HG02588 (cell line): ENCODE measurements at regions not wholly inside any gene's neighbourhood (a gene's known extent, or its start where the extent isn't known, plus 50 kb on each side); places are given as distances from the start of the nearest gene placed in this dataset.

Experiments used
- ATAC-seq: cut with Tn5 transposase; IDR thresholded peaks from one replicate; pipeline ENCODE4 v1.9.1; 2021; ENCODE audit warnings: mild to moderate bottlenecking, moderate library complexity; ENCODE audit not compliant: unreplicated experiment

DNA sequence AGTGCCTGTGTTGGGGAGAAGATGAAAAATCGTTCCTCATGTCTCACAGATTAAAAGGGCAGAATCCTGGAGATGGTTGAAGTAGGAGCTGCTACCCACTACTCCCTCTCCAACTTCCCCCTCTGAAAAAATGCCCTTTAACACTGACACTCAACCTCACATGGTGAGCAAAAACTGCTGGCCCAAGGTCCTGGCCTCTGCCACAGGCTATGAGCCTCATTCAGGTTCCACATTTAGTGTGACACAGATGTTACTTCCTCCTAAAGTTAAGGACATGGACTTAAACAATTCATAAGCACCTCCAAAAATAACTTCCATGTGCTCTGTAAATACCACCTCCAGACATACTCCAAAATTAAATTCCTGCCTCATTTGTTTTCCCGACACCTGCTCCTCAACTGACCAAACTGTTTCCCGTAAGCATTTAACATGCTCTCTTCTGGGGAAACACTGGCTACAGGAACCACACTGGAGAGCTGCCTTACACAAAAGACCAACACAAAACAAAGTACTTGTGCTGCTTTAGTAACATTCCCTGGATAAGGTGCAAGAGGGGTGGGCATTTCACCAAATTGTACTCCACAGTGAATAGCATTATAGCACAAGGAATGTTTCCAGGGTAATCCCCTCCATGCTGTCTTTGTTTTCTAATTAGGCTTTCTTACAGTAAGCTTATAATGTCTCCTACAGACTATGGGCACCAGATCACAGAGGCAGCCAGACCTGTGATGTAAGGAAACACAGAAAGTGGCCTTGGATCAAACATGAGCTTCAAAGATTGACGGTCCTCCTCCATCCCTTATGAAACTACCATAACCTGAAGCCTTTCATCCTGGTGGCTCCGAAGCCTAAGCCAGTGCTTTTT lies 57.0 kb downstream of the PHLDA1 start:
- ATAC-seq: no peak

DNA sequence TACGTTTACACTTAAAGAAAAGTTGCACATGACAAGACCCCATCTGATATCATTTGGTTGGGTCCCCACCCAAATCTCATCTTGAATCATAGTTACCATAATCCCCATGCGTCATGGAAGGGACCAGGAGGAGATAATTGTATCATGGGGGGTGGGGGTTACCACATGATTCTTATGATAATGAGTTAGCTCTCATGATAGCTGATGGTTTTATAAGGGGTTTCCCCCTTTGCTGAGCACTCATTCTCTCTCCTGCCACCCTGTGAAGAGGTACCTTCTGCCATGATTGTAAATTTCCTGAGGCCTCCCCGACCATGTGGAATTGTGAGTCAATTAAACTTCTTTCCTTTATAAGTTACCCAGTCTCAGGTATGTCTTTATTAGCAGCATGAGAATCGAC lies 60.3 kb downstream of the PHLDA1 start:
- no peak for ATAC-seq

DNA sequence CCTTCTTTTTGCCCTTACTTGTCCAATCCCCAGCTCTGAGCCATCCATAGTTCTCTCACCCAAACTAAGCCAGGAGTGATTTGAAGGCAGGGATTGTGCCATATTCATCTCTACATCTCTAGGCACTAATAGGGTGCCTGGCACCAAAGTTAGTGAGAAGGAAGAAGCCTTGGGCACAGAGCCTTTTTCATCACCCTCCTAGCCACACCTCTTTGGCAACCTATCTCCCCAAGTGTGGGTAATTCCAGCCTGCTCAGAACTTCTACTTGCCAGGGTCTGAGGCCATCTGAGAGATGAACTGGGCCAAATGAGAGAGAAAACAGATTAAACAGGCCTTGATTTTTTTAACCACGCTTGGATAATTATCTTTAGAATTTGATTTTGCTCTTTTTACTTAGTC lies 61.3 kb downstream of the PHLDA1 start:
- ATAC-seq: no peak

DNA sequence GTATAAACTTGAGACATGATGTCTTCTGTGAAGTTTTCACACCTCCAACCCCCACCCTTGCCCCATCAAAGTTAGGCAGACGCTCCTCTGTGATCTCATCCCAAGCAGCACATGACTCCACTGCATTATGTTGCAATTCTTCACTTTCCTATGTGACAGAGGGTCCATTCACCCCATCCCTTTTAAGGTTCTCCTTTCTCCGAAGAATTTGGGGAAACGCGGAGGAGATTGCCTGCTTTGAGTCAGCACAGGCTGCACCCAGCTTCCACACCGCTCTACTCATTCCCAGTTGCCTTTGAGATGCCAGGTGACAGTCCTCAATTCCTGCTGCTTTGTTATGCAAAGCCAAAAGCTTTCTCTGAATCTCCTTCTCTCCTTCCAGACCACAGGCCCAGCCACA lies 61.8 kb downstream of the PHLDA1 start:
- no peak for ATAC-seq

GRCh38 chr12:75965661-75966060 lies 65.9 kb downstream of the PHLDA1 start:
- no peak for ATAC-seq

GRCh38 chr12:75964150-75964549 lies 67.4 kb downstream of the PHLDA1 start:
- ATAC-seq: no peak

DNA sequence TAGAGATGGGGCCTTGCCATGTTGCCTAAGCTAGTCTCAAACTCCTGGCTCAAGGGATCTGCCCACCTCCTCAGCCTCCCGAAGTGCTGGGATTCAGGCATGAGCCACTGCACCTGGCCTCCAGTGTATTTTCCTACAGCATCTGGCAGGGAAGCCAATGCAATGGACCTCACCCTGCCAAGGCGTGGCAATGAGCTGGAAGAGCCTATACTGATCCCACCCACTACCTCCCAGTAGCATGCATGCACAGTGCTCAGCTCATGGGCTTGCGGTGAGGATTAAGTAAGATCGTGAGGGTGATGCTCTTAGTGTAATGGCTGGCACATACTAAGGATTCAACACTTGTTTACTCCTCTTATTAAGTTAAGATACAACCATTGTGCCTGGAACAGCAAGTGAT lies 69.7 kb downstream of the PHLDA1 start:
- ATAC-seq: no peak

GRCh38 chr12:75960954-75961661 lies 70.5 kb downstream of the PHLDA1 start:
- no peak for ATAC-seq

- ATAC-seq: peak; percentile 42
Measured at GRCh38 chr12:75960086-75960910, 71.3 kb downstream of the PHLDA1 start.

GRCh38 chr12:75959506-75959905 lies 72.1 kb downstream of the PHLDA1 start:
- ATAC-seq: no peak

- no peak for ATAC-seq
Measured at GRCh38 chr12:75959060-75959459, 72.5 kb downstream of the PHLDA1 start.

- no peak for ATAC-seq
Measured at GRCh38 chr12:75955251-75955650, 76.3 kb downstream of the PHLDA1 start.

DNA sequence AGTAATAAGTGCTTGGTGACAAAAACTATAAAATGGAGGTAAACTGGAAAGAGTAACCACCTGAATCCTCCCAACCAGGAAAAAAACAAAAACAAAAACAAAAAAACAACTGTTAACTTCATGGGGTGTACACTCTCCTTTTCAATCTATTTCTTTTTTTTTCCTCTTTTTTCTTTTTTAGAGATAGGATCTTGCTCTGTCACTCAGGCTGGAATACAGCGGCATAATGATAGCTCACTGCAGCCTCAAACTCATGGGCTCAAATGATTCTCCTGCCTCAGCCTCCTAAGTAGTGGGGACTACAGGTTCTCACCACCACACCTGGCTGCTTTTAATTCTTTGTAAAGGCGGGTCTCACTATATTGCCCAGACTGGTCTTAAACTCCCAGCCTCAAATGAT lies 76.8 kb downstream of the PHLDA1 start:
- no peak for ATAC-seq

DNA sequence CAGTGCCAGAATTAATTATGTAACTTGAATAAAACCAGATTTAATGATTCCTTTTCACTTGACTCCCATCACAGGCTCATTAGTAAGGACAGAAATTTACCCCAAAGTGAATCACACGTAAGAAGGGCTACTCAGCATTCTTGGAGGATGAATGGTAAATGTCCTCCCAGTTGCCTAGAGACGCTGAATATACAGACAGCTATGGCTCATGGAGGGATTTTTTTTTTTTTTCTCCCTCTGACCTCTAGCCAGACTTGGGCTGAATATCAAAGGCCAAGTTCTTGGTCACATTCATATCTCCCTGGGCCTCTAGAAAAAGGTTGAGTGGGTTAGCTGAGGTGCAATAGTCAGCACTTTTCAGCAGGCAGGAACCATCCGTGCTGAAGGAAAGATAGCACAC lies 77.5 kb downstream of the PHLDA1 start:
- ATAC-seq: no peak

- no peak for ATAC-seq
Measured at GRCh38 chr12:75953312-75953906, 78.2 kb downstream of the PHLDA1 start.

DNA sequence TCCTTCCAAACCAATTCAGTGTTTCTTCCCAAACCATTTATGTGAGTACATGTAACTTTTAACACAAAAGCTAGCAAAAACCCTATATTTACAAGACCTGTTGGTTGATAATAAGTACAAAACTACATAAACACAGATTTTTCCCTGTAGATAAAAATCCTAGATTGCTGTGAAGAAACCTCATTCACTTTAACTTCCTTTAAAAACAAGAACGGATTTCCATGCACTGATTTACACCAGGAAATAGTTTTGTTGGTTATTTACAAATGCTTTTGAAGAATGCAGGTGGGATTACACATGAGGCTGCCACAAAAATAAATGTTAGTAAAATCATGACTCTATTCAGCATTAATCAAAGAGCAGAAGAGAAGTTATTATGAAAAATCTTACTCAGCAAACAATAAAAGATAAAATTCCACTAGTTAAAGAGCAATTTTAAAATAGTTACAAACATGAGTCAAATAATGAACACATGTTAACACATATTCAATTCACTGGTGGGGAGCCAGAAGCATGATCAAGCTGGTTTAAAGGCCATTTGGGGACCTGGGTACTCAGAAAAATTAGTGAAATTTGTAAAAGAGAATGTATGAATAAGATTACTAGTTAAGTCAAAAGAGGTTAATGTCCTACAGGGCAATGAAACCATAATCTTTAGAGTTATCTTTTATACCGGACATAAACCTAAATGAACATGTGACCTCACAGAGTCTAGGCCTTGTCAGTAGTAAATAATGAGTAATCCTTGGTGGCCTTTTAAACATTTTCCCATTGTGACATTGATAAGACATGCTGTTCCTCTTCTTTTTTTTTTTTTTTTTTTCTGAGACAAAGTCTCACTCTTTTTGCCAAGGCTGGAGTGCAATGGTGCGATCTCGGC lies 79.9 kb downstream of the PHLDA1 start:
- ATAC-seq: no peak

DNA sequence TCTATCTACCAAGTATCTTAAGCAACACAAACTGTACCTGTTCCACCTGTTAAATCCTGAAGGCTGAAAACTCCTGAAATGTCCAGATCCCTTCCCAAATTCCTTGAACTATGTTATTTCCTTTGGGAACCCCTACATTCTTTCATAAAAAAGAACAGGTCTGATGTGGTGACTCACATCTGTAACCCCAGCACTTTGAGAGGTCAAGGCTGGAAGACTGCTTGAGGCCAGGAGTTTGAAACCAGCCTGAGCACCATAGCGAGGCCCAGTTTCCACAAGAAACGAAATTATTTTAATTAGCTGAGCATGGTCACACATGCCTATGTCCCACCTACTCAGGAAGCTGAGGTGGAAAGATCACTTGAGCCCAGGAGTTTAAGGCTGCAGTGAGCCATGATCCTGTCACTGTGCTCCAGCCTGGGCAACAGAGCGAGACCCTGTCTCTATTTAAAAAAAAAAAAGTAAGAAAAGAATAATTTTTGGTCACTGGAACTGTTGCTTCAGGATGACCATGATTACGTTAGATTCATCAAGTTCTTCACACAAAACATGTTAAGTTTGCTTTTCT lies 84.3 kb downstream of the PHLDA1 start:
- ATAC-seq: no peak

GRCh38 chr12:75945581-75945980 lies 86.0 kb downstream of the PHLDA1 start:
- no peak for ATAC-seq

GRCh38 chr12:75944905-75945432 lies 86.6 kb downstream of the PHLDA1 start:
- no peak for ATAC-seq
